HG02981 (cell line): ENCODE measurements at regions not wholly inside any gene's neighbourhood (a gene's known extent, or its start where the extent isn't known, plus 50 kb on each side); places are given as distances from the start of the nearest gene placed in this dataset.

Source experiments
- ATAC-seq: cut with Tn5 transposase; IDR thresholded peaks from one replicate; pipeline ENCODE4 v1.9.1; 2021; ENCODE audit warnings: mild to moderate bottlenecking, moderate library complexity; ENCODE audit not compliant: unreplicated experiment

DNA sequence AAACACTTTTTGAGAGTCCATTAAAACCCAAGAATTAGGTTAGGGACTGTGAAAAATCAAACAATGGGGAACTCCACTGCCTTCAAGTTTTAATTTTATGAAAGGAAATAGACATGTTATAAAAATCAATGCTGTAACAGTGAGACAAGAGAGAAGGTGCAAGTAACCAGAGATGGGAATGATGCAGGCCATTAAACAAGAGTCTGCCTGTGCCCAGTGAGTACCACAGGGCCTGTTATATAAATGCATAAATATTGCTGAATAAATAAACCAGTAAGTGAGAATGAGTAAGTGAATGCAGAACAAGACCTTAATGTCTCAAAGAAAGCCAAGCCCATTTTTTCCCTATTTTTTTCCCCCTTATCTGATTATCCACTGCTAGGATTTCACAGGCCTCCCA is 53.3 kb upstream of the BMP2K start:
- no peak for ATAC-seq
